H1 (cell line): ENCODE measurements at regions not wholly inside any gene's neighbourhood (a gene's known extent, or its start where the extent isn't known, plus 50 kb on each side); places are given as distances from the start of the nearest gene placed in this dataset.
A peak's percentile ranks its signal among the peaks of the same experiment; 100 is the strongest.
"Not testable (repeated sequence)": the region's sequence is repeated elsewhere in the genome, so short reads cannot be mapped to it uniquely, and the experiment has no call there.

Experiments
- CTCF ChIP-seq, 3 experiments: IDR thresholded peaks; 1 replicate in 2 of 3; 2 replicates in 1 of 3; pipeline versions ENCODE4 v1.5.1 to v1.6.1; 2011; ENCODE audit warnings: low read length in 3 of 3, mild to moderate bottlenecking in 3 of 3, inconsistent platforms in 2 of 3, low read depth in 1 of 3, moderate library complexity in 1 of 3; ENCODE audit not compliant: insufficient read depth in 1 of 3; ENCODE audit errors: control extremely low read depth in 1 of 3
- HDAC2 ChIP-seq, 2 experiments: fragments of 300-600 bp in 1 of 2; sonication (generic) in 1 of 2; IDR thresholded peaks; 2 replicates each; pipeline ENCODE4 v1.6.1; 2011 to 2012; ENCODE audit warnings: low read depth in 2 of 2, low read length in 2 of 2, mild to moderate bottlenecking in 2 of 2, moderate library complexity in 2 of 2, borderline replicate concordance in 1 of 2, inconsistent platforms in 1 of 2
- POLR2A ChIP-seq, 2 experiments: IDR thresholded peaks; 1 replicate in 1 of 2; 2 replicates in 1 of 2; pipeline ENCODE4 v1.6.1; 2011; ENCODE audit warnings: low read depth in 2 of 2, low read length in 2 of 2, mild to moderate bottlenecking in 2 of 2; ENCODE audit errors: control extremely low read depth in 1 of 2
- POLR2AphosphoS5 ChIP-seq: IDR thresholded peaks from 2 replicates; pipeline ENCODE4 v1.6.1; 2011; ENCODE audit warnings: low read depth, low read length
- SIX5 ChIP-seq: IDR thresholded peaks from 2 replicates; pipeline ENCODE4 v1.6.1; 2011; ENCODE audit warnings: mild to moderate bottlenecking, low read depth, low read length
- TAF1 ChIP-seq: IDR thresholded peaks from 2 replicates; pipeline ENCODE4 v1.6.1; 2011; ENCODE audit warnings: mild to moderate bottlenecking, low read depth, low read length
- TCF12 ChIP-seq: IDR thresholded peaks from 2 replicates; pipeline ENCODE4 v1.6.1; 2011; ENCODE audit warnings: low read depth, mild to moderate bottlenecking, low read length
- TEAD4 ChIP-seq: IDR thresholded peaks from 2 replicates; pipeline ENCODE4 v1.6.1; 2012; ENCODE audit warnings: low read depth, low read length, inconsistent platforms, mixed read lengths

- not testable (repeated sequence) for TF ChIP-seq POLR2AphosphoS5; SIX5; HDAC2 (IDR thresholded peaks at IDR 0.05; ENCODE audit: borderline replicate concordance in 1 of 2, low read depth in 2 of 2, low read length in 2 of 2); TAF1; POLR2A (IDR thresholded peaks at IDR 0.05; ENCODE audit: control extremely low read depth in 1 of 2, low read depth in 2 of 2, low read length in 2 of 2); TCF12; TEAD4
- peak; percentile 65 to 73 (median 67) for TF ChIP-seq CTCF (IDR thresholded peaks at IDR 0.05; ENCODE audit: control extremely low read depth in 1 of 3, insufficient read depth in 1 of 3, low read depth in 1 of 3, low read length in 3 of 3)
These were observed 921.3 kb upstream of the PCDH10 start for GRCh38 chr4:132227857-132228165.
